GM21786 (cell line): ENCODE measurements at regions not wholly inside any gene's neighbourhood (a gene's known extent, or its start where the extent isn't known, plus 50 kb on each side); places are given as distances from the start of the nearest gene placed in this dataset.

Experiments
- ATAC-seq: cut with Tn5 transposase; IDR thresholded peaks from one replicate; pipeline ENCODE4 v1.9.1; 2021; ENCODE audit not compliant: unreplicated experiment

- no peak for ATAC-seq
Measured at GRCh38 chr5:4541334-4541733, 598.8 kb upstream of the ADAMTS16 start.

- no peak for ATAC-seq
Measured at GRCh38 chr5:4542145-4542778, 597.9 kb upstream of the ADAMTS16 start.

- no peak for ATAC-seq
Measured at GRCh38 chr5:4544049-4544670, 596.0 kb upstream of the ADAMTS16 start.

GRCh38 chr5:4547547-4547946 lies 592.6 kb upstream of the ADAMTS16 start:
- ATAC-seq, result no peak

GRCh38 chr5:4548341-4548740 lies 591.8 kb upstream of the ADAMTS16 start:
- ATAC-seq, result no peak

GRCh38 chr5:4549351-4549750 lies 590.8 kb upstream of the ADAMTS16 start:
- ATAC-seq, result no peak

GRCh38 chr5:4551034-4551433 lies 589.1 kb upstream of the ADAMTS16 start:
- ATAC-seq, result no peak

GRCh38 chr5:4553130-4553529 lies 587.0 kb upstream of the ADAMTS16 start:
- ATAC-seq, result no peak

- ATAC-seq, result no peak
Measured at GRCh38 chr5:4553978-4554377, 586.2 kb upstream of the ADAMTS16 start.

- no peak for ATAC-seq
Measured at GRCh38 chr5:4555725-4556285, 584.3 kb upstream of the ADAMTS16 start.

GRCh38 chr5:4561403-4561802 lies 578.7 kb upstream of the ADAMTS16 start:
- ATAC-seq, result no peak

- ATAC-seq, result no peak
Measured at GRCh38 chr5:4563400-4563799, 576.7 kb upstream of the ADAMTS16 start.

- ATAC-seq, result no peak
Measured at GRCh38 chr5:4570047-4570995, 569.8 kb upstream of the ADAMTS16 start.

GRCh38 chr5:4571248-4571948 lies 568.7 kb upstream of the ADAMTS16 start:
- ATAC-seq, result no peak

GRCh38 chr5:4572311-4573100 lies 567.6 kb upstream of the ADAMTS16 start:
- no peak for ATAC-seq

GRCh38 chr5:4575608-4576007 lies 564.5 kb upstream of the ADAMTS16 start:
- ATAC-seq, result no peak

GRCh38 chr5:4576161-4576748 lies 563.9 kb upstream of the ADAMTS16 start:
- no peak for ATAC-seq

GRCh38 chr5:4576908-4577307 lies 563.2 kb upstream of the ADAMTS16 start:
- no peak for ATAC-seq

- no peak for ATAC-seq
Measured at GRCh38 chr5:4579679-4580078, 560.5 kb upstream of the ADAMTS16 start.

GRCh38 chr5:4580772-4581171 lies 559.4 kb upstream of the ADAMTS16 start:
- no peak for ATAC-seq
